C4-2B (cell line): ENCODE measurements at regions not wholly inside any gene's neighbourhood (a gene's known extent, or its start where the extent isn't known, plus 50 kb on each side); places are given as distances from the start of the nearest gene placed in this dataset.

Source experiments
- CTCF ChIP-seq: fragments of 450-650 bp; conservative IDR thresholded peaks from 2 replicates; pipeline ENCODE4 v1.5.1; 2017; ENCODE audit warnings: mild to moderate bottlenecking
- ZFX ChIP-seq: fragments of 450-650 bp; IDR thresholded peaks from 2 replicates; pipeline ENCODE4 v1.6.1; 2017

GRCh38 chr5:89850513-89850865, 559.1 kb downstream of the CETN3 start:
- no peak for TF ChIP-seq CTCF
- TF ChIP-seq ZFX, result no peak
